Breast epithelium (tissue), 3 donors: ENCODE measurements at regions not wholly inside any gene's neighbourhood (a gene's known extent, or its start where the extent isn't known, plus 50 kb on each side); places are given as distances from the start of the nearest gene placed in this dataset.

ENCODE experiments used
- CTCF ChIP-seq, 3 donors: fragments of 450-650 bp; IDR thresholded peaks; one replicate each; pipeline ENCODE4 v1.5.1; 2016 to 2017; ENCODE audit warnings: antibody characterized with exemption in 3 of 3, mild to moderate bottlenecking in 3 of 3, moderate library complexity in 3 of 3
- POLR2A ChIP-seq: fragments of 450-650 bp; IDR thresholded peaks from one replicate; pipeline ENCODE4 v1.6.1; 2016; ENCODE audit warnings: antibody characterized with exemption, mild to moderate bottlenecking, moderate library complexity
- POLR2AphosphoS5 ChIP-seq, 3 donors: sonication (generic); formaldehyde crosslinking; IDR thresholded peaks; one replicate each; pipeline ENCODE4 v1.6.1; 2017; ENCODE audit warnings: antibody characterized with exemption in 3 of 3

- TF ChIP-seq CTCF (IDR thresholded peaks at IDR 0.05) (no peak), POLR2A (no peak), POLR2AphosphoS5 (IDR thresholded peaks at IDR 0.05) (no peak)
These were observed 50.3 kb upstream of the CCDC85A start for GRCh38 chr2:56133441-56133840.
